WTC11 (cell line): ENCODE measurements at regions not wholly inside any gene's neighbourhood (a gene's known extent, or its start where the extent isn't known, plus 50 kb on each side); places are given as distances from the start of the nearest gene placed in this dataset.
A peak's percentile ranks its signal among the peaks of the same experiment; 100 is the strongest.

Experiments
- ATAC-seq: fragments of 200-7000 bp; cut with Tn5 transposase; 2 replicates; pipeline ENCODE4 v1.10.0; 2021; ENCODE audit warnings: mild to moderate bottlenecking, moderate library complexity
- CTCF ChIA-PET: fragments of 300-600 bp; sonication (Branson Sonifier 250); formaldehyde crosslinking; loops from one replicate; lab custom pipeline; 2021; ENCODE audit warnings: antibody characterized with exemption; lab: Charles Lee
- POLR2A ChIA-PET: fragments of 350-600 bp; sonication (Branson Sonifier 250); formaldehyde crosslinking; loops from one replicate; lab custom pipeline; 2021; ENCODE audit warnings: antibody characterized with exemption; lab: Charles Lee
- DNase-seq: peaks from one replicate; pipeline ENCODE4 v3.0.0; 2021; ENCODE audit warnings: low spot score
- H3K27ac Mint-ChIP-seq: 2 replicates; pipeline ENCODE4 v1.8.0; 2021; ENCODE audit warnings: mixed read lengths
- H3K27me3 Mint-ChIP-seq: 2 replicates; pipeline ENCODE4 v1.8.0; 2021; ENCODE audit warnings: low read depth, mild to moderate bottlenecking, moderate library complexity, mixed read lengths
- H3K36me3 Mint-ChIP-seq: 2 replicates; pipeline ENCODE4 v1.8.0; 2021; ENCODE audit warnings: mixed read lengths
- H3K4me1 Mint-ChIP-seq: 2 replicates; pipeline ENCODE4 v1.8.0; 2022; ENCODE audit warnings: mixed read lengths
- H3K4me3 Mint-ChIP-seq: 2 replicates; pipeline ENCODE4 v1.8.0; 2021; ENCODE audit warnings: mild to moderate bottlenecking, moderate library complexity, mixed read lengths
- H3K9me3 Mint-ChIP-seq: 2 replicates; pipeline ENCODE4 v1.8.0; 2021; ENCODE audit warnings: mixed read lengths
- CBFB ChIP-seq: sonication (generic); formaldehyde crosslinking; IDR thresholded peaks from 2 replicates; pipeline ENCODE4 v1.8.1; 2022; ENCODE audit warnings: mild to moderate bottlenecking, low read depth, missing genetic modification reagents
- CTCF ChIP-seq: fragments of 200-600 bp; IDR thresholded peaks from 2 replicates; pipeline ENCODE4 v1.8.0; 2022; ENCODE audit warnings: antibody characterized with exemption
- EMX1 ChIP-seq: fragments of 250-450 bp; sonication (Bioruptor Pico); IDR thresholded peaks from 2 replicates; pipeline ENCODE4 v1.8.0; 2021; ENCODE audit warnings: mild to moderate bottlenecking
- GABPB1 ChIP-seq: sonication (generic); formaldehyde crosslinking; IDR thresholded peaks from 2 replicates; pipeline ENCODE4 v1.8.1; 2023; ENCODE audit warnings: mild to moderate bottlenecking, missing genetic modification reagents
- HMGA2 ChIP-seq: fragments of 250-450 bp; sonication (Bioruptor Pico); IDR thresholded peaks from 2 replicates; pipeline ENCODE4 v1.4.0; 2021; ENCODE audit warnings: mild to moderate bottlenecking, moderate library complexity
- HMGXB4 ChIP-seq: sonication (generic); formaldehyde crosslinking; IDR thresholded peaks from 2 replicates; pipeline ENCODE4 v1.8.1; 2023; ENCODE audit warnings: mild to moderate bottlenecking, moderate library complexity, missing genetic modification reagents
- KAT7 ChIP-seq: sonication (generic); formaldehyde crosslinking; IDR thresholded peaks from 2 replicates; pipeline ENCODE4 v1.8.1; 2023; ENCODE audit warnings: missing genetic modification reagents, mild to moderate bottlenecking, borderline replicate concordance
- MAX ChIP-seq: sonication (generic); formaldehyde crosslinking; IDR thresholded peaks from 2 replicates; pipeline ENCODE4 v1.8.0; 2022; ENCODE audit warnings: mild to moderate bottlenecking, missing genetic modification reagents
- MYBL2 ChIP-seq: sonication (generic); formaldehyde crosslinking; IDR thresholded peaks from 2 replicates; pipeline ENCODE4 v1.8.1; 2023; ENCODE audit warnings: mild to moderate bottlenecking, moderate library complexity, missing genetic modification reagents
- NR1H2 ChIP-seq: sonication (generic); formaldehyde crosslinking; IDR thresholded peaks from 2 replicates; pipeline ENCODE4 v1.9.0; 2021; ENCODE audit warnings: mild to moderate bottlenecking, moderate library complexity, missing genetic modification reagents
- SMAD3 ChIP-seq: sonication (generic); formaldehyde crosslinking; IDR thresholded peaks from 2 replicates; pipeline ENCODE4 v1.8.0; 2022; ENCODE audit warnings: missing genetic modification reagents, mild to moderate bottlenecking, borderline replicate concordance
- TCF7 ChIP-seq: sonication (generic); formaldehyde crosslinking; IDR thresholded peaks from 2 replicates; pipeline ENCODE4 v1.8.0; 2022; ENCODE audit warnings: mild to moderate bottlenecking, low read depth, missing genetic modification reagents, moderate library complexity
- TEAD4 ChIP-seq: sonication (generic); formaldehyde crosslinking; IDR thresholded peaks from 2 replicates; pipeline ENCODE4 v1.8.0; 2022; ENCODE audit warnings: mild to moderate bottlenecking, missing genetic modification reagents
- ZNF121 ChIP-seq: sonication (generic); formaldehyde crosslinking; IDR thresholded peaks from 2 replicates; pipeline ENCODE4 v1.8.0; 2023; ENCODE audit warnings: missing genetic modification reagents
- ZNF423 ChIP-seq: fragments of 250-450 bp; sonication (Bioruptor Pico); IDR thresholded peaks from 2 replicates; pipeline ENCODE4 v2.1.2; 2022; ENCODE audit warnings: mild to moderate bottlenecking, moderate library complexity
- ZNF512 ChIP-seq: sonication (generic); formaldehyde crosslinking; IDR thresholded peaks from 2 replicates; pipeline ENCODE4 v1.8.1; 2022; ENCODE audit warnings: missing genetic modification reagents, borderline replicate concordance
- TF ChIP-seq, protein P1 (sequence below): fragments of 250-450 bp; sonication (Bioruptor Pico); IDR thresholded peaks from 2 replicates; pipeline ENCODE4 v1.9.0; 2021; ENCODE audit warnings: mild to moderate bottlenecking
- TF ChIP-seq, protein P2 (sequence below): fragments of 250-450 bp; sonication (Bioruptor Pico); IDR thresholded peaks from 2 replicates; pipeline ENCODE4 v2.1.2; 2022; ENCODE audit warnings: mild to moderate bottlenecking, moderate library complexity
- TF ChIP-seq, protein P3 (sequence below): sonication (generic); formaldehyde crosslinking; IDR thresholded peaks from 2 replicates; pipeline ENCODE4 v1.8.0; 2022; ENCODE audit warnings: missing genetic modification reagents

DNA sequence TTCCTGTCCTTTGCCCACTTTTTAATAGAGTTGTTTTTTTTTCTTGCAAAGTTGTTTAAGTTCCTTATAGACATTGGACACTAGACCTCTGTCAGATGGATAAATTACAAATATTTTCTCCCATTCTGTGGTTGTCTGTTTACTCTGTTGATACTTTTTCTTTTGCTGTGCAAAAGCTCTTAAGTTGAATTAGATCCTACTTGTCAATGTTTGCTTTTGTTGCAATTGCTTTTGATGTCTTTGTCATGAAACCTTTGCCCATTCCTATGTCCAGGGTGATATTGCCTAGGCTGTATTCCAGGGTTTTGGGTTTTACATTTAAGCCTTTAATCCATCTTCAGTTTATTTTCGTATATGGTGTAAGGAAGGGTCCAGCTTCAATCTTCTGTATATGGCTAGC is 76.9 kb upstream of the AGR3 start:
- POLR2A ChIA-PET = no interaction called here
- TF ChIP-seq, protein P1, sequence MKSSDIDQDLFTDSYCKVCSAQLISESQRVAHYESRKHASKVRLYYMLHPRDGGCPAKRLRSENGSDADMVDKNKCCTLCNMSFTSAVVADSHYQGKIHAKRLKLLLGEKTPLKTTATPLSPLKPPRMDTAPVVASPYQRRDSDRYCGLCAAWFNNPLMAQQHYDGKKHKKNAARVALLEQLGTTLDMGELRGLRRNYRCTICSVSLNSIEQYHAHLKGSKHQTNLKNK (CRISPR knock-in tag) = no peak
- TF ChIP-seq TCF7 (no peak), SMAD3 (no peak), GABPB1 (CRISPR knock-in tag) (0 out of 2 replicates have a peak, but pooled peaks have one; percentile 17)
- TF ChIP-seq, all 79 proteins: peak for 1
- peaks cover 4% of the 10 kb centered on the region; the same call in 1 of the 2 replicates for H3K4me1 Mint-ChIP-seq
- H3K36me3 Mint-ChIP-seq = no peaks in the 10 kb centered on the region; the same call in 1 of the 2 replicates
- no peak overlapping the region for H3K4me3 Mint-ChIP-seq
- no peaks in the 10 kb centered on the region for H3K27me3 Mint-ChIP-seq
- no peak overlapping the region for H3K27ac Mint-ChIP-seq
- CTCF ChIA-PET = no interaction called here
- no peak for ATAC-seq
- peaks cover 21% of the 10 kb centered on the region for H3K9me3 Mint-ChIP-seq
- DNase-seq = no peak

GRCh38 chr7:16960337-16960965 is 78.7 kb upstream of the AGR3 start:
- Mint-ChIP-seq H3K4me1 (peaks cover 4% of the 10 kb centered on the region; the same call in 1 of the 2 replicates), H3K27ac (no peak overlapping the region), H3K36me3 (peaks cover 2% of the 10 kb centered on the region), H3K27me3 (no peaks in the 10 kb centered on the region), H3K4me3 (no peak overlapping the region), H3K9me3 (peaks cover 28% of the 10 kb centered on the region)
- DNase-seq (no peak), ATAC-seq (no peak)
- TF ChIP-seq, protein P2, sequence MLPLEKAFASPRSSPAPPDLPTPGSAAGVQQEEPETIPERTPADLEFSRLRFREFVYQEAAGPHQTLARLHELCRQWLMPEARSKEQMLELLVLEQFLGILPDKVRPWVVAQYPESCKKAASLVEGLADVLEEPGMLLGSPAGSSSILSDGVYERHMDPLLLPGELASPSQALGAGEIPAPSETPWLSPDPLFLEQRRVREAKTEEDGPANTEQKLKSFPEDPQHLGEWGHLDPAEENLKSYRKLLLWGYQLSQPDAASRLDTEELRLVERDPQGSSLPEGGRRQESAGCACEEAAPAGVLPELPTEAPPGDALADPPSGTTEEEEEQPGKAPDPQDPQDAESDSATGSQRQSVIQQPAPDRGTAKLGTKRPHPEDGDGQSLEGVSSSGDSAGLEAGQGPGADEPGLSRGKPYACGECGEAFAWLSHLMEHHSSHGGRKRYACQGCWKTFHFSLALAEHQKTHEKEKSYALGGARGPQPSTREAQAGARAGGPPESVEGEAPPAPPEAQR (CRISPR knock-in tag) = no peak
- TF ChIP-seq TEAD4 (CRISPR knock-in tag) (no peak), HMGA2 (CRISPR knock-in tag) (no peak), NR1H2 (CRISPR knock-in tag) (no peak), EMX1 (CRISPR knock-in tag) (no peak)
- TF ChIP-seq, protein P3, sequence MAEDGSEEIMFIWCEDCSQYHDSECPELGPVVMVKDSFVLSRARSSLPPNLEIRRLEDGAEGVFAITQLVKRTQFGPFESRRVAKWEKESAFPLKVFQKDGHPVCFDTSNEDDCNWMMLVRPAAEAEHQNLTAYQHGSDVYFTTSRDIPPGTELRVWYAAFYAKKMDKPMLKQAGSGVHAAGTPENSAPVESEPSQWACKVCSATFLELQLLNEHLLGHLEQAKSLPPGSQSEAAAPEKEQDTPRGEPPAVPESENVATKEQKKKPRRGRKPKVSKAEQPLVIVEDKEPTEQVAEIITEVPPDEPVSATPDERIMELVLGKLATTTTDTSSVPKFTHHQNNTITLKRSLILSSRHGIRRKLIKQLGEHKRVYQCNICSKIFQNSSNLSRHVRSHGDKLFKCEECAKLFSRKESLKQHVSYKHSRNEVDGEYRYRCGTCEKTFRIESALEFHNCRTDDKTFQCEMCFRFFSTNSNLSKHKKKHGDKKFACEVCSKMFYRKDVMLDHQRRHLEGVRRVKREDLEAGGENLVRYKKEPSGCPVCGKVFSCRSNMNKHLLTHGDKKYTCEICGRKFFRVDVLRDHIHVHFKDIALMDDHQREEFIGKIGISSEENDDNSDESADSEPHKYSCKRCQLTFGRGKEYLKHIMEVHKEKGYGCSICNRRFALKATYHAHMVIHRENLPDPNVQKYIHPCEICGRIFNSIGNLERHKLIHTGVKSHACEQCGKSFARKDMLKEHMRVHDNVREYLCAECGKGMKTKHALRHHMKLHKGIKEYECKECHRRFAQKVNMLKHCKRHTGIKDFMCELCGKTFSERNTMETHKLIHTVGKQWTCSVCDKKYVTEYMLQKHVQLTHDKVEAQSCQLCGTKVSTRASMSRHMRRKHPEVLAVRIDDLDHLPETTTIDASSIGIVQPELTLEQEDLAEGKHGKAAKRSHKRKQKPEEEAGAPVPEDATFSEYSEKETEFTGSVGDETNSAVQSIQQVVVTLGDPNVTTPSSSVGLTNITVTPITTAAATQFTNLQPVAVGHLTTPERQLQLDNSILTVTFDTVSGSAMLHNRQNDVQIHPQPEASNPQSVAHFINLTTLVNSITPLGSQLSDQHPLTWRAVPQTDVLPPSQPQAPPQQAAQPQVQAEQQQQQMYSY (CRISPR knock-in tag) = no peak
- CTCF ChIA-PET = interaction anchor here (0.7 kb wide), 1 partner anchor 34 kb away, joined by 3 read pairs; no protein-coding TSS in a partner anchor
- POLR2A ChIA-PET = no interaction called here

- H3K4me3 Mint-ChIP-seq = no peak overlapping the region
- DNase-seq = no peak
- H3K4me1 Mint-ChIP-seq = peaks cover 4% of the 10 kb centered on the region; the same call in 1 of the 2 replicates
- no peaks in the 10 kb centered on the region for H3K27me3 Mint-ChIP-seq
- H3K27ac Mint-ChIP-seq = no peak overlapping the region
- TF ChIP-seq KAT7 (CRISPR knock-in tag) = no peak
- no peak for TF ChIP-seq ZNF512 (CRISPR knock-in tag)
- no peak for TF ChIP-seq HMGXB4
- no peak for TF ChIP-seq MAX
- TF ChIP-seq MYBL2 (CRISPR knock-in tag) = no peak
- TF ChIP-seq CTCF = no peak
- TF ChIP-seq CBFB = no peak
- no peak for TF ChIP-seq ZNF121 (CRISPR knock-in tag)
- TF ChIP-seq ZNF423 = no peak
- TF ChIP-seq, all 79 proteins: peak for 0
- Mint-ChIP-seq H3K9me3 (peaks cover 39% of the 10 kb centered on the region), H3K36me3 (peaks cover 10% of the 10 kb centered on the region)
- no peak for ATAC-seq
- ChIA-PET POLR2A (no interaction called here), CTCF (interaction anchor here (0.6 to 1.3 kb wide), 2 partner anchors 14 to 21 kb away, joined by 3 read pairs; no protein-coding TSS in a partner anchor)
Observed at GRCh38 chr7:16961641-16962040, 79.9 kb upstream of the AGR3 start.
